NCI-H69 (cell line): ENCODE measurements at regions not wholly inside any gene's neighbourhood (a gene's known extent, or its start where the extent isn't known, plus 50 kb on each side); places are given as distances from the start of the nearest gene placed in this dataset.
"Not testable (repeated sequence)": the region's sequence is repeated elsewhere in the genome, so short reads cannot be mapped to it uniquely, and the experiment has no call there.

ENCODE experiments used
- DNase-seq: peaks from one replicate; lab custom pipeline; 2025; lab: John Stamatoyannopoulos, UW

DNA sequence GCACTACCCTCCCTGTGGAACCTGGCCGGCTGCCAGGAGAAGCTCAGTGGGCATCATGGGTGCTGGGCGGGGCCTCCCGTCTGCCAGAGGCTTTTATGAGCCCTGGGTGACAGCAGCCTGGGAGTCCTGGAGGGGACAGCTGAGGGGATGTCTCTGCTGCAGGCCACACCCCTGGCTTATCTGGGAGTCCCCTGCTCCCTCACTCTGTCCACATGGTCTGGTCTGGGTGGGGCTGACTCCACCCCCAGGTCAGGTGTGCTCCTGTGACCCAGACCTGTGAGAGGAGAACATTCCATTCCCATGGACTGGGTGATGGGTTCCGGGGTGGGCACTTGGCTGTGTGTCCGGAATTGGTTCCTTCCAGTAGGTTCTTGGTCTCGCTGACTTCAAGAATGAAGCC is 369.3 kb upstream of the SFSWAP start:
- not testable (repeated sequence) for DNase-seq

DNA sequence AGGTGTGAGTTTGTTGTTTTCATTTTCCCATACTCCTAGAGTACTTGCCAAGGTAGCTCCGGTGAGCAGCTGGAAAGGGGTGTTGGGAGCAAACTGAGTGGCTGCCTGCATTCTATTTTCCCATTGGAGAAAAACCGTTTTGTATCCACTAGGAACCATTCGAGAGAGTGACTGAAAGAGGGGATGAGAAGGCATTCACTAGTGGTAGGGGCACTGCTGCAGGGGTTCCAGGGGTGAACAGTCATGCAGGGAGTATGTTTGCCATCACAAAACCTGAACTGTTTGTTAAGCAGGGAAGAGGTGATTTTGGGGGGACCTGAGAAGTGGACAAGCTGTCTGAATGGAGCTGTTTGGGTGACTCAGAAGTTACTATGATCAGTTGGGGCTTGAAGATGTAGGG is 367.5 kb upstream of the SFSWAP start:
- not testable (repeated sequence) for DNase-seq

DNA sequence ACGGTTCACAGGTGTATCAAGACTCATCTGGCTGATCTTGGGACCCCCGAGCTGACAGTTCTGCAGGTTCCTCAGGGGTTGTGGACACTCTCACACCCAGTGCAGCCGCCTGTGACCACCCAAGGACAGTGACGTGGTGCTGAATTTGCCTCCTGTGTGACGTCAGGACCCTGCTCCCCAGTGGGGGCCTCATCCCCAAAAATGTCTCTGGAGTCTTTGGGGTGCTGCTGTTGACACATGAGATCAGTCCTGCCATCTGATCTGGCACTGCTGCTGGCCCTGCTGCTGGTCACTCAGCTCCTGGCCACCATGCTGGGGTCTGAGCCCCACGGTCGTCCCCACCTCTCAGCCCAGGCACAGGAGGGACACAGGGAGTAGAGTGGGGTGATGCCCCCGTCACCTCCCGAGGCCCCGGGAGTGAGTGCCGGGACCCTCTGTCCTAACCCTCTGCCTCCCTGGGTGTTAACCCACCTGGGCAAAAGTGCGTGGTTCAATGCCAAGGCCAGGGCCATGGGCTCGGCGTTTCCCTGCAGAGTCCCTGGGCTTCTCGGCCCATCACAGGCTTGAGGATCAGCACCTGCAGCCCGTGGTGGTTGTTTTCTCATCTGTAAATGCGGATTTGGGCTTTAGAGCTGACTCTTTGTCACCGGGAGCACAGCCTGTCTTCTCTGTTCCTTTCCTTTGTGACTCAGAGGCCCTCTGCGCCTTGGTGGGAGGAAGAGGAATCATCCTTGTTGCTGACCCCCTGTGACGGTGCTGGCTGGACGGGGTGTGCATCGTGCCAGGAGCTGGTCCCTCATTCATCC is 366.0 kb upstream of the SFSWAP start:
- DNase-seq = not testable (repeated sequence)

DNA sequence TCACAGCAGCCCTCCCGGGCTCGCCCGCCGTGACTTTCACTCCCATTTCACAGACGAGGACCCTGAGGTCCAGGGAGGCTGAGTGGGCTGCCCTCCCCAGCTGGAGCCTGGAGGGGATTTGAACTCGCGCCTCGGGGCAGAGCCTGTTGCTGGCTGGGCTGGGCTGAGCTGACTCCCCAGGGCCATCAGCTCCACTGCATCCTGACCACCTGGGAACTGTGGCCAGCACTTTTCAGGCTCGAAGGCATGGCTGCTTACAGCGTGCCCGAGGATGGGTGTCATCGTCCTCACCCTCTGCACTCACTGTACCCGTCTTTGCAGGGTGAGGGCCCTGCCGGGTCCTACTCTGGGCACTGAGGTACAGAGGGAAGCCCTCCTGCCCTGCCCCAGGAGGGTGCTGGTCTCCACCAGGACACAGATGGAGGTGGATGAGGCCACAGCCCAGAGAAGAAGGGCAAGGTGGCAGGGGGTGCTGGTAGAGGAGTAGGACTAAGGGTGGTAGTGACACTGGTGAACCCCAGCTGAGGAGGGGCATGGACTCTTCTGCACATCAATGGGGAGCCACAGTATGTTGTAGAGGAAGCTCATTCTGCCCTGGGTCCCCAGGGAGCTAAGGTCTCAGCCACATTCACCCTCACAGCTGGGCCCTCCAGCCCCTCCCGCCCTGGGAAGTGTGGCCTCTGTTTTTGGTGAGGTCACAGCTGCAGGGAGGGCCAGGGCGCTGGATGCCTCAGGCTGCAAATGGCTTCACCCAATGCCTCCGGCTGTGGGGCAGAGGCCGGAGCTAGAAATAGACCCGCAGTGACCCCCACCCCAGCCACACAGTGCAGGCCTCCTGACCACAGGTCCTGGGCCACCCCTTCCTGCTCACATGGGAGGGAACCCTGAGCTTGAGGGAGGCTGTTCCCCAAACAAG is 365.1 kb upstream of the SFSWAP start:
- DNase-seq = no peak

DNA sequence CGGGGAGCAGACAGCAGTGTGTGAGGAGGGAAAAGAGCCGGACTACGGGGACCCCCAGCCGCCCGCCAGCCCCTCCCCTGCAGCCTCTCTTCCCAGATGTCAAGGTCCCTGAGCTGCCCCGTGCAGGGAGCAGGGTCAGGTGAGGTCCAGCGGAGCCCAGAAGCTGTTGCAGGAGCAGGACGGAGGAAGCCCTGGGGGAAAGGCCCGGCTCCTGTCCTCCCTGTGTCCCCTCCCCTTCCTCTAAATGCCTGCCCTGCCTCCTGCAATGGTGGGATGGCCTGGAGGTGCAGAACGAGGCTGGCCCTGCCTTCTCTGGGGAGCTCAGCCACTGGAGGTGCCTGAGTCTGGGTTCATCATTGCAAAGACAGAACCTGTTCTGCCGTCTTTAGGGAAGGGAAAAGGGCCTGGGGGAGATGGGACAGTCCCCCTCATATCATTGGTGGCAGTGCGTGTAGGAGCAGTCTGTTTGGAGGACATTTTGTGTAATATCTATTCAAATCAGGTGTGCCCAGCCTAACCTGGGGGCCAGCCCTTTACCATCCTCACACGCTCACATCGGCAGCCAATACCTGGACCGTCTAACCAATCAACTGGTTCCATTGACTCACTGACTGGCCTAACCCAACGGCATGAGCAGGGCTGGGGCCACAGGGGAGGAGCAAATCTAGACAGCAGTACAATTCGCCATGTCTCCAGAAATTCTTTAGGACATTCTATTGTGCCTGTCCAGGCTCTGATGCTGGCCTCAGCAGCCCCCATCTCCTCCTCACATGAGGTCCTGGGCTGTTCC is 364.1 kb upstream of the SFSWAP start:
- no peak for DNase-seq

DNA sequence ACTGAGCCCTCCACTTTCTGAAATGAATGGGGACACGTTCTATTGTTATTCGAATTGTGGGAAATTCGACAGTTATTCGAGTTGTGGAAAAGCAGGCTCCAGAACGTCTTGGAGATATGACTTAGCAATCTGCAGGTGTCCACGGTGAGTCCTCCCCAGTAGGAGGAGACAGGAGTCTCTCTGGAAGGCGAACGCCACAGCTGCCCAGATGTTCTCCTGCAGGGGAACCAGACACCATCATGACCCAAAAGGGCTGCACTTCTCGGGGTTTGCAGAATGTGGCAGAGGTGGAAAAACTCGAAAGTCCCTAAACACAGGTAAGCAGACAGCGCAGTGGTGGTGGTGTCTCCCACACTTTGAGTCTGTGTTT is 363.6 kb upstream of the SFSWAP start:
- DNase-seq = no peak

DNA sequence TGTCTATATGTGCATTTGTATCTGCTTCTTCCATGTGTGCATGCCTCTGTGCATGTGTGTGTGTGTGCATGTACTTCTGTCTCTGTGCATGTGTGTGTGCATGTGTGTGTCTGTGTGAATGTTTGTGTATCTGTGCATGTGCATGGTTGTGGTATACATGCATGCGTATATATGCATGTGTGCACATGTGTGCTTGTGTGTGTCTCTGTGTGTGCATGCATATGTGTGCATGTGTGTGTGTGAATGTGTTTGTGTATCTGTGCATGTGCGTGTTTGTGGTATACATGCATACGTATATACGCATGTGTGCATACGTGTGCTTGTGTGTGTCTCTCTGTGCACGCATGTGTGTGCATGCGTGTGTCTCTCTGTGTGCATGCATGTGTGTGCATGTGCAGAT is 363.2 kb upstream of the SFSWAP start:
- DNase-seq = no peak

DNA sequence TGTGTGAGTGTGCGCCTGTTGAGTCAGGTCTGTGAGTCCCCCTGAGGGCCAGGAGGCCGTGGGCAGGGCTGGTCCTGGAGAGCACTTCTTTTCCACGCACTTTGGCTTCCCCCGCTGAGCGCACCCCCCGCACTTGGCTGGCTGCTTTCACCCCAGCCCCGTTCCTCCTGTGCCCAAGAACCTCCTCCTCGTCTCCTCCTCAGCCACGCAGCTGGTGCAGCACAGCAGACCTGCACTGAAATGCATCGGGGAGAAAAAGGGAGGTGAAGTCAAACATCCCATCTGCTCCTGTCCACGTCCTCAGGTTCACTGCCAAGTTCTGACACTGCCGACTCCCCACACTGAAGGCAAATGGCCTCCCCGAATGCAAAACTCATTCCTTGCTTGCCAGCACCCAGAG is 362.7 kb upstream of the SFSWAP start:
- DNase-seq = no peak

DNA sequence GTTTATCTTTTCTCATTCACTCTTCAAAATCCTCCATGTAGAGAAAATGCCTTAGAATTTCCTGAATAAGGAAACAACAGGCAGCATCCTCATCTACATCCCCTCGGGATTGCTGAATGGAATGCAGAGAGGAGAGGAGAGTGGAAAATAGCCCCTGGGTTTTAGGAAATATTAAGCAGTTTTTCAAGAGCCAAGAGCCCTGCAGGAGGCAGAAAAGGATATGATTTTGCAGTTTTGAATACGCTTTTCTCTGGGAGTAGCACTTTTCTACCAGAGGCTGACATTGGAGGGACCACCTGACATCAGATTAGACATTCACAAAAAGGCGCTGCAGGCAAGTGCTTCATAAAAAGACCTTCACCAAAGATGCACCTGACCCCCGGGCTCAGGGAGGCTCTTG is 362.2 kb upstream of the SFSWAP start:
- DNase-seq = no peak

DNA sequence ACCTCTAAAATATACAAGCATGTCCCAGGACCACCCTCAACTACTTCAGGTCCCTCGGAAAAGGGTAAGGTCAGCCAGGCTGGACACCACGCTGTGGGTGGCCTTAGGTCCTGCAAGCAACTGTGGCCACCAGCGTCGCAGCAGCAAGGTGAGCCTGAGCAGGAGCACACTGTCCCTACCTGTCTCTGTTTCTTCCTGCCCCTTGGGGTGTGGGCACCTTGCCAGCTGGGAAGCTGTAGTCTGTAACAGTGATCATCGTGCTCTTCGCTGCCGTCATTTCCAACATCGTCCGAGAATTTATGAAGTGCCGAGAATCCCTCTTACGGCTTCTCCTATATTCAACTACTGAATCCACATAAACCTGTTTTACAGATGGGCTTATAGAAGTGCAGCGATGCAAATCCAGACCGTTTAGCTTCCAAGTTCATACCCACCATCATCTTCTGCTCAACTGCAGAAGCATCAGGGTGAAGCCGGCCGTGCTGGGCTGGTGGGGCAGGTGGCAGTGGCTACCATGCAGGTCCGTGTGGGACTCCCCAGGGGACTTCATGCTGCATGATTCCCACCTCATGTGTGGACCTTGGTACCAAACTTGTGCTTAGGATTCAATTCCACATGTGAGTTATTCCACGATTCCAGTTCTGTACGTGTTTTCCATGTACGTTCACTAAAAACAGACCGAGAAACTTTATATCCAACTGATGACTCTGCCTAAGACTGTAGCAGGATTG is 361.3 kb upstream of the SFSWAP start:
- DNase-seq = no peak

DNA sequence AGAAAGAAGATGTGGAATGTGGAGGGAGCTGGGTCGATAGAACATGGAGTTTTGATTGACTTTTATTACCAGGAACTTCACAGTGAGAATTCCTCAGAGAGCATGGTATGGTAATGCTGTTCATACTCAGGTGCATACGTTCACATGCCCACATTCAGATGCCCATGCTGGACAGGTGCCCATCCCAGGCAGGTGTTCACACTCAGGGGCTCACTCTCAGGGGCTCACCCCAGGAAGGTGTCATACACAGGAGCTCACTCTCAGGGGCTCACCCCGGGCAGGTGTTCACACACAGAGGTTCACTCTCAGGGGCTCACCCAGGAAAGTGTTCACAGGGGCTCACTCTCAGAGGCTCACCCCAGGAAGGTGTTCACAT is 360.0 kb upstream of the SFSWAP start:
- DNase-seq = no peak

DNA sequence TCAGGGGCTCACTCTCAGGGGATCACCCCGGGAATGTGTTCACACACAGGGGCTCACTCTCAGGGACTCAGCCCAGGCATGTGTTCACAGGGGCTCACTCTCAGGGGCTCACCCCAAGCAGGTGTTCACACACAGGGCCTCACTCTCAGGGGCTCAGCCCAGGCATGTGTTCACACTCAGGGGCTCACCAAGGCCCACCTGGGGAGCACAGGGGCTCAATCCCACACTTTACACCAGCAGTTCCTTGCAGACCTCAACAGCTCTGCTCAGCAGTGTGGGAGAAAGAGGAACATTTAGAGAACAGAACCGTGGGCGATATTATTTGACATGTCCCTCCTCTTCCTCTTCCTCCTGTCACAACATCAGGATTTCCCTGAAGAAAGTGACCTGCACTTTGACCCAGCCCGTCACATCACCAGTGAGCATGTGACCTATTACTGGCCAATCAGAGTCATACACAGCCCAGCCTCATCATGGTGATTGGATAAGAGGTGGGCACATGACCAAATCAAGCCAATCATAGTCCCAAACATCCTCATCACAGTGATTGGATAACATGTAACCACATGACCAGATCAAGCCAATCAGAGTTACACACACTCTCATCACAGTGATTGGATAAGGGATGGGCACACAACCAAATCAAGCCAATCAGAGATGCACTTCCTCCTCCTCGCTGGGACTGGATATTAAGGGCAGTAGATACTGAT is 359.4 kb upstream of the SFSWAP start:
- DNase-seq = no peak

DNA sequence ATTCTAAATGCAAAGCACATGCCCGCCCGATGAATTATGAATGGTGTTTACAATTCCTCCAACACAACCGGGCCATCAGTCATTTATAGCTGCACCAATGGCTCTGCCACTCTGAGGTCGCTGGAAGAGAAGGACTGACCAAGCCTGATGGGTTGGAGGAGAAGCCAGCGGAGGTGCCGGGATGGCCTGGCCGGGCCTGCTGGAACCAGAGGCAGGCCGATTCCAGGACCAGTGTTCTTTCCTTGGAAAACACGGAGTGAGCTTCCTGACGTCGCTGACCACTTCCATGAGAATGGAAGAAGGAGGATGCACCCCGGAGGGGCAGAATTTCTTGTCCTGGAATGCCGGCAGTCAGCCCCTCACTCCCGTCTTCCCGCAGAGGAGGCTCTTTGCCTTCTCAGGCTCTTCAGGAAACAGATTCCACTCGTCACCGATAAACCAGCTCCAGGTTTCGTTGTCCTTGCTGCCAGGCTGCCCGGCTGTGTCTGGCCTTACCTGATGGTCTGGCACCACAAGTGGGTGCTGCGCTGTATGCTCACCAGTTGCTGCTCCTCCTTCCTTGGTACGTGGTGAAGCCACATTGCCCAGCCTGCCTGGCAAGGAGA is 358.5 kb upstream of the SFSWAP start:
- no peak for DNase-seq

DNA sequence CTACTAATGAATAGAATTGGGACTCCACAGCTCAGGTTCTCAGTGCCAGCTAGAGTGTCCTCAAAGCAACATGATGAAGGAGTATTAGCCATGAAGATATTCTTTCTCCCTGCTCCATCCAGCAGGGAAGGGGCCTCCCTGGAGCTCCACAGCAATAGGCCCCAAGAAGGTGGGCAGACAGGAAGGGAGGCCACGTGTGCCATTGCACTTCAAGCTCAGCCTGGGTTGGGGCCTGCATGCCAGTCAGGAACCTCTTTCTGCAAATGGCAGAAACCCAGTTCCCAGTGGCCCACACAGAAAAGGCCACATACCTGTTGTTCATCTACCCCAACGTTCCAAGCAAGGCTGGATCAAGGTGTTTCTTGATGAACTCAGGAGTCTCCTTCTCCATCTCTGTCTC is 357.5 kb upstream of the SFSWAP start:
- no peak for DNase-seq

DNA sequence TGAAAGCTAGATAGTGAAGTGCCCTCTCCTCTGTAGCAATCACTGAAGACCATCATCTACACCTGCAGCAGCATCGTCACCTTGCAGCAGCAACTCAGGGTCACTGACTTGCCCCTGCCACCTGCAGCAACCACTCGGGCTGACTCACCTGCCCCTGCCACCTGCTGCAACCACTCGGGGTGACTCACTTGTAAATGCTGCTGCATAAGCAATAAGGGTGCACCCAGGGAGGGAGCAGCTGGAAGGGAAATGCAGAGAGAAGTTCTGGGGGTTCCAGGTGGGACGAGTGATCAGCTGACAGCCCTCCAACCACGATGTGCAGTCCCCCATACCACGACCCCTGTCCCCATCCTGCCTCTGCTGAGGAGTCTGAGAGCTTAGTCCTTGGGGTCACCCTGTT is 357.1 kb upstream of the SFSWAP start:
- DNase-seq = no peak

DNA sequence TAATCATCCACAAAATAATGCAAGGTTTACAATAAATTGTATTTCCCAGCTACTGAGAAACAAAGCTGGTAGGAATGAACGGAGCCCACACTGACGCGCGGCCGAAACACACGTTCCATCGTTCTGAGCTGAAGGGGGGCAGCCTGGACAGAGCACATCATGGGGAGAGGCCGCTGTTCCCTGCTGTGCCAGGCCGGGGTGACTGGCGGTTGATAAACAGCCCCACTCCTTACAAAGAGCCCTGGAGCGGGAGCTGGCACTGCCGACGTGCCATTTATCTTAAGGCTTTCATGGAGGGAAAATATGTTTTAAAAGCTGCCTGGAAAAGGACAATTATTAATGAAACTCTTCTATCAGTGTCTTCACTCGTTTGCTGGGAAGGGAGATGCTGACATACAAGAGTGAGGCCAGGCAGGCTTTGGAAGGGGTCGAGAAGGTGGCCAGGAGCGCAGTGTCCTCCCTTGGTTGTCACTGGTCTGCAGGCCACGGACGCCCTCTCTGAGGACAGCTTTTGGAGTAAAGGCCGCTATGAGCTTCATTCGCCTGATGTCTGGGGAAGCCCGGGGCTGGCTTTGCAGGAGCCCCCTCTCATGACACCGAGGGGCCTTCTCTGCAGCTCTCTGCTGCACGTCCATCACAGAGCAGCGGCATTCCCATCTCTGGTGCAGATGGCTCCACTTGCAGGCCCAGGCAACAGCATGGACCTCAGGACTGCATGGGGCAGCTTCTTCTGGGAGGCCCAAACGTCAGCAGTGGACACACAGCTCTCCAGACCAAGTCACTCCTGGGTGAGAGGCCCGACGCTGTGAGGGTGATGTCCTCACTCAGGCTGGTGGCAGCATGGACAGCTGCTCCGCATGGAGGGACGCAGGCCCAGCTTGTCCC is 355.3 kb upstream of the SFSWAP start:
- no peak for DNase-seq

DNA sequence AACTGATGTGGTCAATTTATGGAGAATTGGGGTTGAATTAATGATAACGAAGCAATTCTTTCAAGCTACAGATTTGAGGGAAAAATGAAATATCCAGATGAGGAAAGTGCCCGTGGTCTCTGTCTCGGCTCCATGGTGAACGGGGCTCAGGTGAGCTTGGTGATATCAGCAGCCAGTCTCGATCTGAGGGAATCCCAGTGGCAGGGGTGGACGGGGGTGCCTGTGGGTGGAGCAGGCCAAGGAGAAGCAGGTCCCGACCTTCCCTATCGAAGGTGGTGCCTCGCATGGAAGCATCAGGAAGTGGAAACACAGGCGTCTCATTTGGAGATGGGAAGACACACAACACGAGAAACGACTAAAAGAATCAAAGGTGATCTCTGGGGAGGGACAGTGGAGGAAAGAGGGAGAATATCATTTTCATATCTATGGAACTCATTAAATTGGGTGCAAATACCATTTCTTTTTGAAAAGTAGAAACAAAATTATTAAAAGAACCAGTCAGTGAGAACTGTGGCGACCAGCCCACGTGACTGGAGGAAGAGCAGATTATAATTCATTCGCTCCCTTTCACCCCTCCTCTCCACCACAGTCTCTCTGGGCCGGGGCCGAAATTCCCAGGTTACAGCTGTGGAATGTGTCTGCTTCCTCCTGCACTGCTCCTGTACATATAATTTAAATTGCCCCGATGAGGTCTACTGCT is 354.3 kb upstream of the SFSWAP start:
- DNase-seq = no peak

DNA sequence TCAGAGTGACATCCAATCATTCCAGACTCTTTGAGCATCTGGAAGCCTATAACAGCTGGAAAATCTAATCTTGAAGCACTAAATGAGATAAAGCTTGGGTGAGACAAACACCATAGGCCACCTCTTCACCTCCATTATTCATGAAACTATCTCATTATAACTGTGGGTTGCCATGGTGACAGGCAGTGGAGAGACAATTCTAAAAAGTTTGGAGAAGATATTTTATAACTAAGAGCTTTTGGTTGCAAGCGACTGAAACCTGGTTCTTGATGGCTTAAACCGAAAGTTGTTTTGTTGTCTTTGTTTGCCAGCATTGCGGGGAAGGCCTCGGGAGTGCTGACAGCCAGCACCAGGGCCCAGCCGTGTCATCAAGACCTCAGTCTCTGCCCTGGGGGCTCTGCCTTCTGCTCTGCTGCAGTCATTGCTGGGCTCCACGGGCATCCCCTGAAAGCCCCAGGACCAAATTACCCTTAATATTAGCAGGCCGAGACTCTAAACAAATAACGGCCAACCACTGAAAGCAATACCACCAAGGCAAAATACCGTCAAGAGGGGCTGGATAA is 353.6 kb upstream of the SFSWAP start:
- no peak for DNase-seq

DNA sequence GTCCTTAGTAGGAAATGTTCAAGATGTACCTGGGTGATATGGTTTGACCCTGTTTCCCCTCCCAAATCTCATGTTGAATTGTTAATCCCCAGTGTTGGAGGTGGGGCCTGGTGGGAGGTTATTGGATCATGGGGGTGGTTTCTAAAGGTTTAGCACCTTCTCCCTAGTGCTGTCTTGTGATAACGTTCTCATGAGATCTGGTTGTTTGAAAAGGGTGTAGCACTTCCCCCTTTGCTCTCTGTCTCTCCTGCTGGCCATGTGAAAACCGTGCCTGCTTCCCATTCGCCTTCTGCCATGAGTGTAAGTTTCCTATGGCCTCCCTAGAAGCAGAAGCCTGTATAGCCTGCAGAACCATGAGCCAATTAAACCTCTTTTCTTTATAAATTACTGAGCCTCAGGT is 353.0 kb upstream of the SFSWAP start:
- DNase-seq = no peak
